ENCODE measurements at regions not wholly inside any gene's neighbourhood (a gene's known extent, or its start where the extent isn't known, plus 50 kb on each side); places are given as distances from the start of the nearest gene placed in this dataset.

DNA sequence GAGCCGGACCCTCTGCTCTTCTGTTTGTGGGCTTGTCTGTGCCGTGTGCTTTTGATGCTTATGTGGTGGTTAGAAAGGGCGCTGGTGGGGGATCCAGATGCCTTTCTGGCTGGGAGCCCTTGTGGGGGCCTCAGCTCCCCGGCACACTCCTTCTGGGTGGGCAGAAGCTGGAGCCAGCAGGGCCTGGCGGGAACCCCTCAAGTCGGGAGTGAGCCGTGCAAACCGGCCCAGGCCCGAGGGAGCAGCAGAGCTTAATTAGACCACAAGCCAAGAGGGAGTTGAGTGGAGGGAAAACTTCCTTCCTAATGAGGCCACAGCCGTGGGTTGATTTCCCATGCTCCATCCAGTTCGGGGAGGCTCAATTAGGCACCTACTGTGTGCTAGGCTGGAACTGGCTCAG lies 76.0 kb upstream of the RNU6ATAC start:
- H3K4me1 Mint-ChIP-seq (ENCODE audit: low read depth) = no peaks in the 10 kb centered on the region
- no peak overlapping the region for H3K4me3 Mint-ChIP-seq (ENCODE audit: low read depth)
- TF ChIP-seq, protein P1, sequence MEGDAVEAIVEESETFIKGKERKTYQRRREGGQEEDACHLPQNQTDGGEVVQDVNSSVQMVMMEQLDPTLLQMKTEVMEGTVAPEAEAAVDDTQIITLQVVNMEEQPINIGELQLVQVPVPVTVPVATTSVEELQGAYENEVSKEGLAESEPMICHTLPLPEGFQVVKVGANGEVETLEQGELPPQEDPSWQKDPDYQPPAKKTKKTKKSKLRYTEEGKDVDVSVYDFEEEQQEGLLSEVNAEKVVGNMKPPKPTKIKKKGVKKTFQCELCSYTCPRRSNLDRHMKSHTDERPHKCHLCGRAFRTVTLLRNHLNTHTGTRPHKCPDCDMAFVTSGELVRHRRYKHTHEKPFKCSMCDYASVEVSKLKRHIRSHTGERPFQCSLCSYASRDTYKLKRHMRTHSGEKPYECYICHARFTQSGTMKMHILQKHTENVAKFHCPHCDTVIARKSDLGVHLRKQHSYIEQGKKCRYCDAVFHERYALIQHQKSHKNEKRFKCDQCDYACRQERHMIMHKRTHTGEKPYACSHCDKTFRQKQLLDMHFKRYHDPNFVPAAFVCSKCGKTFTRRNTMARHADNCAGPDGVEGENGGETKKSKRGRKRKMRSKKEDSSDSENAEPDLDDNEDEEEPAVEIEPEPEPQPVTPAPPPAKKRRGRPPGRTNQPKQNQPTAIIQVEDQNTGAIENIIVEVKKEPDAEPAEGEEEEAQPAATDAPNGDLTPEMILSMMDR (IDR thresholded peaks at IDR 0.05; ENCODE audit: unreplicated experiment) = no peak
- no peak for DNase-seq (ENCODE audit: low spot score, unreplicated experiment)
- no peak overlapping the region for H3K27ac Mint-ChIP-seq
- peaks cover 28% of the 10 kb centered on the region for H3K27me3 Mint-ChIP-seq
- H3K9me3 Mint-ChIP-seq (ENCODE audit: low read depth) = no peaks in the 10 kb centered on the region
- H3K36me3 Mint-ChIP-seq (ENCODE audit: insufficient read depth) = no peaks in the 10 kb centered on the region

DNA sequence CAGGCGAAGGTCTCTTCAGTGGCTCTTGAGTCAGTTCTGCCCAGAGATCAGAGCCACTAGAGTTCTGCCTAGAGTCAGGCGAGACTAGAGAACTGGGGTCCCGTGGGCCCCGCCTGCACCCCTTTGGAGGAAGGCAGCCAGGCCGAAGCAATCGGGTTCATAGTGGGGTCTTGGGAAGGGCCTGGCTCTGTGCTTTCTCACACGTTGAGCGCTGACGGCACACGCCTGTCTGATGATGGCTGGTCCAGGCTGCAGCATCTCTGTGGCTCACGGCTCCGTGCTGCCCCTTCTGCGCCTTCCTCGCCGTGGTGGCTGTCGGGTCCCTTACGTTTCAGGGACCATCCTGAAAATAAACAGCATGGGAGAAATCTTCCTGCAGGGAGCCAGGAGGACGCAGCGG lies 78.3 kb upstream of the RNU6ATAC start:
- peaks cover 4% of the 10 kb centered on the region for H3K9me3 Mint-ChIP-seq (ENCODE audit: low read depth)
- TF ChIP-seq, protein P1 (IDR thresholded peaks at IDR 0.05; ENCODE audit: unreplicated experiment) = no peak
- H3K36me3 Mint-ChIP-seq (ENCODE audit: insufficient read depth) = no peaks in the 10 kb centered on the region
- no peak for DNase-seq (ENCODE audit: low spot score, unreplicated experiment)
- H3K27ac Mint-ChIP-seq = no peak overlapping the region
- no peaks in the 10 kb centered on the region for H3K4me1 Mint-ChIP-seq (ENCODE audit: low read depth)
- peaks cover 30% of the 10 kb centered on the region for H3K27me3 Mint-ChIP-seq
- no peak overlapping the region for H3K4me3 Mint-ChIP-seq (ENCODE audit: low read depth)

DNA sequence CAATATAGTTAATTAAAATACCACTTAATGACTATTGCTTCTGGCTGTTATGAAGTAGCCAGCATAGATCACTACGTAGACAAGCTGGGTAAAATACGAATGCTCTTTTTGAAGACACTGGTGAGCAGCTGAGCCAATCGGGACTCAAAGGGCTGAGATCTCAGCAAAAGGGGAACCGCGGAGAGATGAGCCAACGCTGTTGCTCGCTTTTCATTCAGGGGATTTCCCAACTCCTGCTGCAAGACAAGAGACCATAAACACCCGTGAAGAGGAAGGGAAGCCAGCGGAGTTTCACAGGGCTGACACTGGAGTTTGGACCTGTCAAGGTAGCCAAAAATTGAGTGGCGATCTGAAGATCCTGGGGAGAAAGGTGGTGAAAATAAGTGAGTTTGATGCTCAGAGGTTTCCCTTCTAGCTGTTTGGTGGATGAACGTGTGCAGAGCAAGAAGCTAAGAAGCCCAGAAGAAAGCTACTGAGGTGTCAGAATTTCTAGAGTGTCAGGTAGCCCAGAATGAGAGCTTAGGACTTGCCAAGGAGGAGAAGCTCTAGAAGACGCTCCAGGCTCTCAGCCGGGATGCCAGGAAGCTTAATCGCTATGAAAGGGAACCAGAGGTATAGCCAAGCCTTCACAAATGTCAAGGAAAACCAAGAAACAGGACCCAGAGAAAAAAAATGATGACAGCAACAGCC lies 79.6 kb upstream of the RNU6ATAC start:
- Mint-ChIP-seq H3K9me3 (ENCODE audit: low read depth) (peaks cover 9% of the 10 kb centered on the region), H3K36me3 (ENCODE audit: insufficient read depth) (peaks cover 2% of the 10 kb centered on the region), H3K27ac (no peak overlapping the region), H3K27me3 (peaks cover 28% of the 10 kb centered on the region), H3K4me3 (ENCODE audit: low read depth) (no peak overlapping the region), H3K4me1 (ENCODE audit: low read depth) (no peaks in the 10 kb centered on the region)
- TF ChIP-seq, protein P1 (IDR thresholded peaks at IDR 0.05; ENCODE audit: unreplicated experiment) = no peak
- DNase-seq (ENCODE audit: low spot score, unreplicated experiment) = no peak

DNA sequence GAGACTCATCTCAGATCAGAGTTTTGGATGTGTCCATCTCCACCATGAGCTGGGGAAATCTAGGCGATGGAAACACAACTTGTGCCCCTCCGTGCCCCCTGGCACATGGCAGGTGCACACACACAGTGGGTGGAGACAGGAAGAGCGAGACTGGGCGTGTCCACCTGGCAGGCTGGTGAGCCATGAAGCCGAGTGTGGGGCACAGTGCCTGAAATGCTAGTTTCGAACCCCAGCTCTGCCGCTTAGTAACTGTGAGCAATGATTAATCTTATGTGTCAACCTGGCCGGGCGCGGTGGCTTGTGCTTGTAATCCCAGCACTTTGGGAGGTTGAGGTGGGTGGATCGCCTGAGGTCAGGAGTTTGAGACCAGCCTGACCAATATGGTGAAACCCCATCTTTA lies 80.8 kb upstream of the RNU6ATAC start:
- Mint-ChIP-seq H3K9me3 (ENCODE audit: low read depth) (peaks cover 9% of the 10 kb centered on the region), H3K4me1 (ENCODE audit: low read depth) (no peaks in the 10 kb centered on the region), H3K27ac (no peak overlapping the region), H3K27me3 (peaks cover 28% of the 10 kb centered on the region), H3K4me3 (ENCODE audit: low read depth) (no peak overlapping the region), H3K36me3 (ENCODE audit: insufficient read depth) (peaks cover 2% of the 10 kb centered on the region)
- no peak for DNase-seq (ENCODE audit: low spot score, unreplicated experiment)
- TF ChIP-seq, protein P1 (IDR thresholded peaks at IDR 0.05; ENCODE audit: unreplicated experiment) = no peak

DNA sequence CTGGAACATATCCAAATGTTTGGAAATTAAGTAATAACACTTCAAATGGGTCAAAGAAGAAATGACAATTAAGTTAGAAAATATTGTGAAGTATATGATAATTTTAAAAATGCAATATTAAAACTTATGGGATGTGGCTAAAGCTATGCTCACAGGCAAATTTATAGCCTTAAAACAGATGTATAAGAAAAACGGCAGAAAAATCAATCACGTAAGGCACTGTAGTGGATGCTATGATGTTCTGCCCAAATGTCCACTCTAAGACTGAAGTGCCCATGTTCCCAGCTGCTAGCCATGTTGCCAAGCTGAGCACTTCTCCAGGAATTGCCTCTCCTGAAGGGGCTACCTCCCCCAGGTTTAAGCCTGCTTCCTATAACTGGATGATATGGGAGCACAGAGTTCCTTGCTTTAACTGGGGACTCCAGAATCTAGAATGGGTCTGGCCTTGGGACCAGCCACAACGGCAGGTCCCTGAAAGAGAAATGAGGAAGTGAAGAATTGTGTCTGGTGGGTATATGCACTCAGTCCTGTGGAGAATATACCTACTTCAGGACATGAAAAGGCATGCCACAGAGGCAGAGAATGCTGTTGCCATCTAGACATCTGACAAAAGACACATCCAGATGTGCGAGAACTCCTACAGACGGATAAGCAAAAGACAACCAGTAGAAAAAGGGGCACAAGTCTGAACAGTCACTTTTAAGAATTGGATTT lies 78.2 kb upstream of the RXRA start:
- TF ChIP-seq, protein P1 (IDR thresholded peaks at IDR 0.05; ENCODE audit: unreplicated experiment) = no peak
- Mint-ChIP-seq H3K9me3 (ENCODE audit: low read depth) (peaks cover 9% of the 10 kb centered on the region), H3K27ac (no peak overlapping the region), H3K27me3 (peaks cover 16% of the 10 kb centered on the region), H3K36me3 (ENCODE audit: insufficient read depth) (peaks cover 2% of the 10 kb centered on the region), H3K4me1 (ENCODE audit: low read depth) (no peaks in the 10 kb centered on the region), H3K4me3 (ENCODE audit: low read depth) (no peak overlapping the region)
- no peak for DNase-seq (ENCODE audit: low spot score, unreplicated experiment)
